Body of pancreas (tissue), 4 donors: ENCODE measurements at regions not wholly inside any gene's neighbourhood (a gene's known extent, or its start where the extent isn't known, plus 50 kb on each side); places are given as distances from the start of the nearest gene placed in this dataset.

ENCODE experiments used
- ATAC-seq: fragments of 150-250 bp; one replicate; pipeline ENCODE4 v1.9.1; 2016
- DNase-seq, 4 donors: peaks; one replicate each; pipeline ENCODE4 v3.0.0-alpha.2; 2019
- H3K27ac ChIP-seq, 4 donors: fragments of 200-600 bp; sonication (generic); 1 replicate in 3 of 4; 2 replicates in 1 of 4; pipeline versions ENCODE4 v1.5.1 to v1.6.1; 2016 to 2019; ENCODE audit warnings: mild to moderate bottlenecking in 1 of 4, mixed read lengths in 1 of 4, moderate library complexity in 1 of 4
- H3K27me3 ChIP-seq, 2 donors: fragments of 200-600 bp; sonication (generic); one replicate each; pipeline ENCODE4 v1.6.0; 2016; ENCODE audit warnings: mild to moderate bottlenecking in 1 of 2
- H3K36me3 ChIP-seq, 2 donors: fragments of 200-600 bp; sonication (generic); replicated peaks in 1 of 2; 2 replicates each; pipeline ENCODE4 v1.5.1; 2016; ENCODE audit warnings: low read depth in 2 of 2; ENCODE audit not compliant: insufficient read depth in 1 of 2
- H3K4me1 ChIP-seq: fragments of 200-600 bp; sonication (generic); one replicate; pipeline ENCODE4 v1.6.0; 2016
- H3K4me3 ChIP-seq, 2 donors: fragments of 200-600 bp; sonication (generic); 1 replicate in 1 of 2; 2 replicates in 1 of 2; pipeline ENCODE4 v1.5.1; 2016 to 2019
- H3K9me3 ChIP-seq, 3 donors: fragments of 200-600 bp; sonication (generic); 1 replicate in 2 of 3; 2 replicates in 1 of 3; pipeline ENCODE4 v1.5.1; 2016
- POLR2A ChIP-seq, 3 donors: fragments of 450-650 bp; IDR thresholded peaks; one replicate each; pipeline ENCODE4 v1.6.1; 2016; ENCODE audit warnings: antibody characterized with exemption in 3 of 3, mild to moderate bottlenecking in 2 of 3
- WGBS, 2 donors: methylation state at CpG; one replicate each; pipeline ENCODE4 v1.1.5; 2017; 5-methylcytosine and 5-hydroxymethylcytosine counted together
- intact Hi-C: fragments of 100-400 bp; cut with DNase I; formaldehyde crosslinking; loops from one replicate; pipeline ENCODE4 v1.15.1; 2023
- TF ChIP-seq, protein P1 (sequence below), 7 experiments: fragments of 450-650 bp in 4 of 7; fragments of 200-600 bp in 3 of 7; sonication (generic) in 3 of 7; IDR thresholded peaks; one replicate each; pipeline ENCODE4 v1.5.1; 2016 to 2019; ENCODE audit warnings: antibody characterized with exemption in 7 of 7

DNA sequence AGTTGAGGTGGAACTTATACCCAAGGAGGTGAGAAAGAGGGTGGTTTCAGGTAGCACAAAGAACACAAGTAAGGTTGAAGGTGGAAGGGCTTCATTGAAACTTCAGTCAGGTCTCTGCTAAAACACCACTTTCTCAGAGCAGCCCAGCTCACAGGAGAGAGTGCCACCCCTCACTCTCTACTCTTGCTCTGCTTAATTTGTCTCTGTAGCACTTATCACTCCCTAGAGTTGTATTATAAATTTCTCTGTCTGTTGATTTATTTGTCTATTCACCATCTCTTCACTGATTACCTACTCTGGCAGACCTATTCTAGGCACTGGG is 353.8 kb upstream of the CNR1 start:
- H3K4me1 ChIP-seq = no peaks in the 10 kb centered on the region
- DNase-seq (no peak), ATAC-seq (no peak)
- intact Hi-C loops = no loop called here
- no peak overlapping the region for H3K4me3 ChIP-seq
- H3K36me3 ChIP-seq = no peaks in the 10 kb centered on the region
- no peak overlapping the region for H3K27ac ChIP-seq
- TF ChIP-seq POLR2A (IDR thresholded peaks at IDR 0.05) = no peak
- TF ChIP-seq, protein P1, sequence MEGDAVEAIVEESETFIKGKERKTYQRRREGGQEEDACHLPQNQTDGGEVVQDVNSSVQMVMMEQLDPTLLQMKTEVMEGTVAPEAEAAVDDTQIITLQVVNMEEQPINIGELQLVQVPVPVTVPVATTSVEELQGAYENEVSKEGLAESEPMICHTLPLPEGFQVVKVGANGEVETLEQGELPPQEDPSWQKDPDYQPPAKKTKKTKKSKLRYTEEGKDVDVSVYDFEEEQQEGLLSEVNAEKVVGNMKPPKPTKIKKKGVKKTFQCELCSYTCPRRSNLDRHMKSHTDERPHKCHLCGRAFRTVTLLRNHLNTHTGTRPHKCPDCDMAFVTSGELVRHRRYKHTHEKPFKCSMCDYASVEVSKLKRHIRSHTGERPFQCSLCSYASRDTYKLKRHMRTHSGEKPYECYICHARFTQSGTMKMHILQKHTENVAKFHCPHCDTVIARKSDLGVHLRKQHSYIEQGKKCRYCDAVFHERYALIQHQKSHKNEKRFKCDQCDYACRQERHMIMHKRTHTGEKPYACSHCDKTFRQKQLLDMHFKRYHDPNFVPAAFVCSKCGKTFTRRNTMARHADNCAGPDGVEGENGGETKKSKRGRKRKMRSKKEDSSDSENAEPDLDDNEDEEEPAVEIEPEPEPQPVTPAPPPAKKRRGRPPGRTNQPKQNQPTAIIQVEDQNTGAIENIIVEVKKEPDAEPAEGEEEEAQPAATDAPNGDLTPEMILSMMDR (IDR thresholded peaks at IDR 0.05) = no peak
- H3K27me3 ChIP-seq = no peaks in the 10 kb centered on the region
- no peaks in the 10 kb centered on the region for H3K9me3 ChIP-seq

DNA sequence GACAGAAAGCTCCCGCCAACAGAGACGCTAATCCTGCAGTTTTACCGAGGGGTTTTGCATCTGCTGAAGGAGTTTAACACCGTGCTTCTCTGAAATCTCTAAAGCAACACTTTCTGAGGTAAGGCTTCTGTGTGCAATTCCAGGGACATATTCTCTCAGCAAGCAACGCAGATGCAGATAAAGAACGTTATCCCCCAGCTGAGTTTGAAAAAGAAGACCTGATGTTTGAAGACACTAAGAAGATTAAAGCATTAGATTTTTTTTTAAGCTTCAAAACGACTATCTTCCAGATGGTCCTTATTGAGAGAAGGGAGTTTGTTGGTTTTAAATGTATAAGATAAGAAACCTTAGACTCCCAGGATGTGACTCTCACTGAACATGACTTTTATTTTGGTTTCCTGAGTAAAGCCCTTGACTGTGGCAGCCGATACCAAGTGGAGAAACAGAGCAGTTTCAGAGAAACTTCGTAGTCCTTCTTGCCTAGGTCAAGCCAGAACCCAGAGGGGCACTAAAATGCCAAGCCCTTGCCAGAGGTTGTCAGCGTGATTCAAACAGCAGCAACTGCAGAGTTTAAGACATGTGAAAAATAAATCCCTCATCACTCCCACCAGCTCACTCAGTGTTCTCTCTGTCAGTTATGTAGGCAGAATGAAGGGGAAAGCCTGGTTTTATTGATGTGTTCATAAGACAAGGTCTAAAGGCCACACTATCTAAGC is 353.3 kb upstream of the CNR1 start:
- ATAC-seq (no peak), DNase-seq (no peak)
- H3K4me3 ChIP-seq = no peak overlapping the region
- no peak for TF ChIP-seq POLR2A (IDR thresholded peaks at IDR 0.05)
- TF ChIP-seq, protein P1 (IDR thresholded peaks at IDR 0.05) = no peak
- intact Hi-C loops = no loop called here
- H3K9me3 ChIP-seq = no peaks in the 10 kb centered on the region
- no peaks in the 10 kb centered on the region for H3K27me3 ChIP-seq
- H3K27ac ChIP-seq = no peak overlapping the region
- no peaks in the 10 kb centered on the region for H3K4me1 ChIP-seq
- WGBS, 2 donors = 31 to 38% methylated on average over 10 of the region's 10 CpGs
- H3K36me3 ChIP-seq = no peaks in the 10 kb centered on the region

DNA sequence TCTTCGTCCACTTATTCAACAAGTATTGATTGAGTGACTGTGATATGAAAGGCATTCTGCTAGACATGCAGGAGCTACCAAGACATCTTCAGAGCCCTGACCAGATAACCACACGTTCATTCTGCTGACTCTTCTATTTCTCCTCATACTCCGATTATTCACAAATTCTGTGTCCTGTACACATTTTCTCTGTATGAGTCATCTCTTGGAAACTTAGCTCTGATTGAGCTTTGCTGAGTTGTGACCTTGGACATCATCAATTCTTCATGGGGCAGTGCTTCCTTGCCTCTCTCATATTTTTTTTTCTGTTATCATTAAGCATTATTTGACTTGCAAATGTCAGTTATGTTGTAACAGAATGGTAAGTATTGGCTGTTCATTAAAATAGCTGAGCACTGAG is 351.6 kb upstream of the CNR1 start:
- H3K9me3 ChIP-seq = no peaks in the 10 kb centered on the region
- H3K36me3 ChIP-seq = no peaks in the 10 kb centered on the region
- 31 to 52% methylated on average over 3 of the region's 3 CpGs for WGBS, 2 donors
- no peaks in the 10 kb centered on the region for H3K27me3 ChIP-seq
- H3K27ac ChIP-seq = no peak overlapping the region
- no peak for ATAC-seq
- TF ChIP-seq, protein P1 (IDR thresholded peaks at IDR 0.05) = no peak
- TF ChIP-seq POLR2A (IDR thresholded peaks at IDR 0.05) = no peak
- no peak overlapping the region for H3K4me3 ChIP-seq
- DNase-seq = no peak
- intact Hi-C loops = no loop called here
- H3K4me1 ChIP-seq = no peaks in the 10 kb centered on the region

DNA sequence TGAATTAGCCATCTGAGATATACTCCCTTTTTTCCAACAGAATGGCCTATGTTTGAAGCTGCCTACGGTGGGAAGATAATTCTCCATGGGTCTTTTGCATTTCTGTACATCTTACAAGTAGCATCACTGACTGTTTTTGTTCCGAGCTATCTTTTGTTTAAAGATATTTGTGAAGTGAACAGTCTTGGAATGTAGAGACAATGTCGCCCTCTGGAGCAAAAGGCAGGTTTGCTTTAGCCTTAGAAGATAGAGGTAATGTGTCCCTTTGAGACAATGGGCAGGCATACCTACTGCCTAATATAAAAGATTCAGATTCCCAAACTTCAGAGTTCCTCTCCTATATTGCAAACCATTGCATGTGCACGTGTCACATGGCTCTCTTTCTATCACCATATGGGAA is 347.8 kb upstream of the CNR1 start:
- intact Hi-C loops = no loop called here
- TF ChIP-seq POLR2A (IDR thresholded peaks at IDR 0.05) = no peak
- TF ChIP-seq, protein P1 (IDR thresholded peaks at IDR 0.05) = no peak
- no peaks in the 10 kb centered on the region for H3K9me3 ChIP-seq
- H3K4me1 ChIP-seq = no peaks in the 10 kb centered on the region
- no peaks in the 10 kb centered on the region for H3K27me3 ChIP-seq
- no peak for DNase-seq
- H3K4me3 ChIP-seq = no peak overlapping the region
- H3K36me3 ChIP-seq = no peaks in the 10 kb centered on the region
- 49 to 57% methylated on average over 4 of the region's 4 CpGs for WGBS, 2 donors
- H3K27ac ChIP-seq = no peak overlapping the region
- ATAC-seq = no peak

DNA sequence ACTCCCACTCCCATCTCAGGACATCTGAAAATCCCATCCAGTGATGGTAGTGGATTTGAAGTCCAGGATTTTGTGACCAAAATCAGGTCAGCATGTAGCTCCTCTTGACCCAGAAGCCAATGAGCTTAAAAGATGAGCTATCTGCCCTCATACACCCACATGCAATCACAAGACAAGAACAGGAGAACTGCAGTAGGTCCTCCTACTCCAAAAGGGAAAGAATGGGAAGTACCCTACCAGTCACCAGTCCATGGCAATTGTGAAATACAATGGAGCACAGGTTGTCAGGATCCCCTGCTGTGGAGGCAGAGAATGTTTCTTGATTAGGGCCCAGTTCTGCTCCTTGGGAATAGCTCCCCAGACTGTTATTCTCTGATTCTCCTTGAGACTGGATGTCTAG is 347.3 kb upstream of the CNR1 start:
- no peak overlapping the region for H3K4me3 ChIP-seq
- H3K27me3 ChIP-seq = no peaks in the 10 kb centered on the region
- no peaks in the 10 kb centered on the region for H3K36me3 ChIP-seq
- intact Hi-C loops = no loop called here
- no peaks in the 10 kb centered on the region for H3K9me3 ChIP-seq
- no peaks in the 10 kb centered on the region for H3K4me1 ChIP-seq
- H3K27ac ChIP-seq = no peak overlapping the region
- ATAC-seq = no peak
- DNase-seq = no peak
- TF ChIP-seq POLR2A (IDR thresholded peaks at IDR 0.05) = no peak
- TF ChIP-seq, protein P1 (IDR thresholded peaks at IDR 0.05) = no peak
